Spinal cord (tissue), 9 donors: ENCODE measurements at regions not wholly inside any gene's neighbourhood (a gene's known extent, or its start where the extent isn't known, plus 50 kb on each side); places are given as distances from the start of the nearest gene placed in this dataset.
"Not testable (repeated sequence)": the region's sequence is repeated elsewhere in the genome, so short reads cannot be mapped to it uniquely, and the experiment has no call there.

ENCODE experiments used
- DNase-seq, 6 donors: peaks; one replicate each; pipeline versions ENCODE4 v3.0.0 to v3.0.0-alpha.2; 2013 to 2015; ENCODE audit warnings: low spot score in 6 of 6, low read depth in 4 of 6
- H3K27ac ChIP-seq: one replicate; pipeline ENCODE4 v1.5.1; 2013; ENCODE audit warnings: low read depth, low read length, control low read depth
- H3K27me3 ChIP-seq: one replicate; pipeline ENCODE4 v1.6.1; 2013; ENCODE audit warnings: low read length; ENCODE audit not compliant: control insufficient read depth, insufficient read depth
- H3K36me3 ChIP-seq: one replicate; pipeline ENCODE4 v1.6.1; 2013; ENCODE audit warnings: low read length; ENCODE audit not compliant: control insufficient read depth, insufficient read depth
- H3K4me1 ChIP-seq: one replicate; pipeline ENCODE4 v1.6.1; 2013; ENCODE audit warnings: low read length; ENCODE audit not compliant: control insufficient read depth, insufficient read depth
- H3K4me3 ChIP-seq: one replicate; pipeline ENCODE4 v1.5.1; 2013; ENCODE audit warnings: low read depth, low read length, control low read depth
- H3K9me3 ChIP-seq: one replicate; pipeline ENCODE4 v1.6.1; 2013; ENCODE audit warnings: low read length; ENCODE audit not compliant: control insufficient read depth, insufficient read depth
- WGBS: methylation state at CpG from one replicate; pipeline ENCODE4 v1.1.5; 2013; ENCODE audit warnings: missing lambda C conversion rate; ENCODE audit not compliant: insufficient coverage; 5-methylcytosine and 5-hydroxymethylcytosine counted together
- donor health status: healthy.

DNA sequence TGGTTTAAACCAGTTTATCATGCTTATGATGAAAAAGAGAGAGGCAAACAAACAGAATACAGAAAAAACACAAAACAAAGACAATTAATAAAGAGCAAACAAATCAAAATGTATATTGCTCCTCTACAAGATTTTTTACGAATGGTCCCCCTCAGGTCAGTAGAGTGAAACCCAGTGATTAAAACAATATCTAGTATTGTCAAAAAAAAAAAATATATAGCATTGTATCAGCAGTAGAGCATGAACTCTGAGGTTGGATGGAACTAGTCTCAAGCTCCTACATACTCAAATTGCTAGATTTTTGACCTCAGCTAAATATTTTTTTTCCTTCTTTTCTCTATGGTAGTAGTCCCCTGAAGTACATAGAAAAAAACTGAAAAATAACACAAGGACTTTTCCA is 290.3 kb upstream of the LUZP2 start:
- H3K27ac ChIP-seq, result no peak overlapping the region
- no peaks in the 10 kb centered on the region for H3K9me3 ChIP-seq
- no peaks in the 10 kb centered on the region for H3K27me3 ChIP-seq
- no peak for DNase-seq
- no peaks in the 10 kb centered on the region for H3K36me3 ChIP-seq
- no peaks in the 10 kb centered on the region for H3K4me1 ChIP-seq
- no peak overlapping the region for H3K4me3 ChIP-seq
- WGBS, result no CpG with 5 or more reads among the region's 1 CpG

DNA sequence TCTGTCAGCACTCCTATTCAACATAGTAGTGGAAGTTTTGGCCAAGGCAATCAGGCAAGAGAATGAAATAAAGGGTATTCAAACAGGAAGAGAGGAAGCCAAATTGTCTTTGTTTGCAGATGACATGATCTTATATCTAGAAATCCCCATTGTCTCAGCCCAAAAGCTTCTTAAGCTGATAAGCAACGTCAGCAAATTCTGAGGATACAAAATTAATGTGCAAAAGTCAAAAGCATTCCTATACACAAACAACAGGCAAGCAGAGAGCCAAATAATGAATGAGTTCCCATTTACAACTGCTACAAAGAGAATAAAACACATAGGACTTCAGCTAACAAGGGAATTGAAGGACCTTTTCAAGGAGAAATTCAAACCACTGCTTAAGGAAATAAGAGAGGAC is 280.4 kb upstream of the LUZP2 start:
- Histone ChIP-seq H3K4me3 (no peak overlapping the region), H3K4me1 (no peaks in the 10 kb centered on the region), H3K27ac (no peak overlapping the region), H3K27me3 (no peaks in the 10 kb centered on the region), H3K36me3 (no peaks in the 10 kb centered on the region), H3K9me3 (no peaks in the 10 kb centered on the region)
- 33% methylated on average over 1 of the region's 1 CpG for WGBS
- no peak for DNase-seq

DNA sequence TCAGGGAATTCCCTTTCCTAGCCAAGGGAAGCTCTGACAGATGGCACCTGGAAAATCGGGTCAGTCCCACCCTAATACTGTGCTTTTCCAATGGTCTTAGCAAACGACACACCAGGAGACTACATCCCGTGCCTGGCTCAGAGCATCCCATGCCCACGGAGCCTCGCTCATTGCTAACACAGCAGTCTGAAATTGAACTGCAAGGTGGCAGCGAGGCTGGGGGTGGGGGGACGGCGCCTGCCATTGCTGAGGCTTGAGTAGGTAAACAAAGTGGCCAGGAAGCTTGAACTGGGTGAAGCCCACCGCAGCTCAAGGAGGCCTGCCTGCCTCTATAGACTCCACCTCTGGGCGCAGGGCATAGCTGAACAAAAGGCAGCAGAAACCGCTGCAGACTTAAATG is 279.5 kb upstream of the LUZP2 start:
- WGBS, result 93% methylated on average over 10 of the region's 11 CpGs
- H3K9me3 ChIP-seq, DNase-seq, H3K4me3 ChIP-seq, H3K27me3 ChIP-seq, H3K4me1 ChIP-seq, H3K27ac ChIP-seq, H3K36me3 ChIP-seq: not testable (repeated sequence)

DNA sequence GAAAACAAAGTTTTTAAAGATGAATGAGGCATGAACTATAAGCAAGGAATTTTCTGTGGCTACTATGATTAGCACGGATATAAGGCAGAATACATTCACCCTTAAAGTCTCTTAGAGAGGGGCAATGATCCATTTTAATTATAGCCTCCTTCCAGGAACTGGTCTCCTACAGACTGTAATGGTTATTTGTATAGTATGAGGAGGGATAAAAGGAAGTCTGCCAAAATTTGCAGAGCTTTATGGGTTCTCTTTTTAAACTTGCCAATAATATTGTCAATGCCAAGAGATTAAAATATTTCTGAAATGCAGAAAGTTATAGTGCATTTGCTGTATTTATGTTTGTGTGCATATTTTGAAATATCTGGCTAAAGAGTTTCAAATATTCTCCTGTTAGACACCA is 271.4 kb upstream of the LUZP2 start:
- Histone ChIP-seq H3K9me3 (no peaks in the 10 kb centered on the region), H3K4me3 (no peak overlapping the region), H3K27me3 (no peaks in the 10 kb centered on the region), H3K36me3 (no peaks in the 10 kb centered on the region), H3K4me1 (no peaks in the 10 kb centered on the region), H3K27ac (no peak overlapping the region)
- no peak for DNase-seq
- no CpG with 5 or more reads among the region's 1 CpG for WGBS

DNA sequence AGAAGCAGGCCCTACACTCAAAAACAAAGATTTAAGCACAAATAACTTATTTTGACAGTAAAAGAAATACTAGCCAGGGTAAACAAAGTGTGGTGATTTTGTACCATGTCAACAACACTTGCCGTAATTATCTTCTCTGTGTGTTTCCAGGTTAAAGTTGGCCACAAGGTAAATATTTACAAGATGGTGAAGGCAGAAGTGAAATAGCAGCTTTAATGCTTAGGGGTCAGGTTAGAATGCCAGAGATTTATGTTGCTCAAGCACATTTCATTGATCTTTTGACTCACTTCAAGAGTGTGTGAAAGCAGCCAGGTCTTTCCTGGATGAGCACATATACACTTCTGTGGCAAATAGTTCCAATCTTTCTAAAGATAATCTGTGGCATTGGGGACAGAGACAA is 270.2 kb upstream of the LUZP2 start:
- Histone ChIP-seq H3K4me3 (no peak overlapping the region), H3K36me3 (no peaks in the 10 kb centered on the region), H3K9me3 (no peaks in the 10 kb centered on the region), H3K4me1 (no peaks in the 10 kb centered on the region), H3K27me3 (no peaks in the 10 kb centered on the region), H3K27ac (no peak overlapping the region)
- no peak for DNase-seq
- 100% methylated on average over 1 of the region's 1 CpG for WGBS

DNA sequence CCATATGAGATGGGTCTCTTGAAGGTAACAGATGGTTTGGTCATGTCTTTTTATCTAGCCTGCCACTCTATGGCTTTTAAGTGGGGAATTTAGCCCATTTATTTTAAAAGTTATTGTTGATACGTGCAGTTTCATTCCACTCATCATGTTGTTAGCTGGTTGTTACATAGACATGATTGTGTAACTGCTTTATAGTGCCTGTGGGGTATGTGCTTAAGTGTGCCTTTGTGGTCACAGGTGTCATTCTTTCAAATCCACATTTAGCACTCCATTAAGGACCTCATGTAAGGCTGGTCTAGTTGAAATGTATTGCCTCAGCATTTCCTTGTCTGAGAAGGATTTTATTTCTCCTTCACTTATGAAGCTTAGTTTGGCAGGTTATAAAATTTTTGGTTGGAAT is 263.8 kb upstream of the LUZP2 start:
- no peaks in the 10 kb centered on the region for H3K4me1 ChIP-seq
- no peaks in the 10 kb centered on the region for H3K9me3 ChIP-seq
- H3K4me3 ChIP-seq, result no peak overlapping the region
- no CpG with 5 or more reads among the region's 1 CpG for WGBS
- no peak overlapping the region for H3K27ac ChIP-seq
- DNase-seq, result no peak
- H3K36me3 ChIP-seq, result no peaks in the 10 kb centered on the region
- H3K27me3 ChIP-seq, result no peaks in the 10 kb centered on the region

DNA sequence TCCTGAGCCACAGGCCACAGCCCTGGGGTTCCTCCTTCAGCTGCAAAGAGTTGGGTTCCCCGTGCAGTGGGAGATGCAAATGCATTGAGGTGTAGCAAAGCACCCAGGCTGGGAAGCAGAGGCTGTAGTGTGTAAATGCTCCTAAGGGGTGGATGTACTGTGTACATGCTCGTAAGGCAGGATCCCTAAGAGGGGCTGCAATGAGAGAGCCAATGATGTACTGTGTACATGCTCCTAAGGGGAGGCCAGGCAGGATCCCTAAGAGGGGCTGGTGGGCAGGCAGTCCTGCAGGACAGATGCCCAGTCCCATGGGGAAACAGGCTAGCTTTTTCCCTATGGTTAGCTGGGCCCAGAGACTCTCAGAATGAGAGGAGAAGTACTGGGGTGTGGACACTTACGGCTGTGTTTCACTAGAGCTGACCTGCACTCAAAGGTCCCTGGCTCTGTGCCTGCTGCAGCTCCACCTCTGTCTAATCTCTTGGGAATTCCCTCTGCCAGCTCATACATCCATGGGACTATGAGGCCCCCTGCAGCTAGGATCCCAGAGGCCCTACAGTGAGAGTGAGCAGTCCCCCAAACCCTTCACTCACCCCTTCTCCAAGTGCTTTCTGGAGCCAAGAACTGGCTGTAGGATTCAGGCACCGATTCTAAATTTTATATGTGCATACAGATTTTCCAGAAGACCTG is 261.9 kb upstream of the LUZP2 start:
- no peaks in the 10 kb centered on the region for H3K9me3 ChIP-seq
- H3K27me3 ChIP-seq, result no peaks in the 10 kb centered on the region
- H3K4me3 ChIP-seq, result no peak overlapping the region
- DNase-seq, result no peak
- no peaks in the 10 kb centered on the region for H3K36me3 ChIP-seq
- WGBS, result 85% methylated on average over 3 of the region's 4 CpGs
- H3K4me1 ChIP-seq, result no peaks in the 10 kb centered on the region
- H3K27ac ChIP-seq, result no peak overlapping the region

DNA sequence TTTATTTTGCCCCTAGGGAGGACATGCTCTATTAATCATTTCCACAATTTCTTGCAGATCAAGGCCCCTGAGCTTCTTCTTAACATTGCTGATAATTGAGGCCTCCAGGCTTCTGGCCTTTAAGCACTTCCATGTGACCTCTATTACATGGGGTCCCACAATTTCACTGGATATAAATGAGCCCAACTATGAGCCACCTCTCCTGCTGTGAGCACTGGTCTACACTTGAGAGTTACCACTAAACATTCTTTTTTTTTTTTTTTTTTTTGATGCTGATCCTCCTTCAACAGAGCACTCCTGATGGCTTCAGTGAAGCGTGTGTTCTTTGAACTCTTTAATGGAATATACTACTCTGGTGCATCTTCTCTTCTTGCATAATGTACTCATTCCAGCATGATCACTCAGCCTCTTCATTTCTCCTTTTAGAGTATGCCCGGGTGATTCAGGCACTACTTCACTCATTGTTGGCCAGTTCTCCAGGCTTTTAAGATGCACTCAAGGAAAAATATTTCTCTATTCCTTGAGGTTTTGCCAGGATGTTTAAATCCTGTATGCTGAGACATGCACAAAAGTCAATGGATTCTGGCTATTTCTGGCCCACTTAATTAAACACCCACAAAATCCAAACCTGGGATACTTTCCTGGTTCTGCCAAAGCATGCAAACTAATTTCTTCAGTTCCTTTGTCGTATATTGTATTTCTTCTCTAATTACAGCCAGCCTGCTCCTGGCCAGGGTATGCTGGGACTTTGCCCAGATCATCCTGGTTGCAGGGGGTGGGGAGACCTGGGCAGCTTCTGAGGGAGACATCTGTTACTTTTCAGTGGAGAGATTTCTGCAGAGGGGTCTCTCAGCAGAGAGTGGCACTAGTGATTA is 257.8 kb upstream of the LUZP2 start:
- Histone ChIP-seq H3K9me3 (no peaks in the 10 kb centered on the region), H3K27me3 (no peaks in the 10 kb centered on the region), H3K4me1 (no peaks in the 10 kb centered on the region), H3K4me3 (no peak overlapping the region), H3K27ac (no peak overlapping the region), H3K36me3 (no peaks in the 10 kb centered on the region)
- WGBS, result 37% methylated on average over 2 of the region's 3 CpGs
- peak; percentile 17 to 85 (median 38) for DNase-seq

DNA sequence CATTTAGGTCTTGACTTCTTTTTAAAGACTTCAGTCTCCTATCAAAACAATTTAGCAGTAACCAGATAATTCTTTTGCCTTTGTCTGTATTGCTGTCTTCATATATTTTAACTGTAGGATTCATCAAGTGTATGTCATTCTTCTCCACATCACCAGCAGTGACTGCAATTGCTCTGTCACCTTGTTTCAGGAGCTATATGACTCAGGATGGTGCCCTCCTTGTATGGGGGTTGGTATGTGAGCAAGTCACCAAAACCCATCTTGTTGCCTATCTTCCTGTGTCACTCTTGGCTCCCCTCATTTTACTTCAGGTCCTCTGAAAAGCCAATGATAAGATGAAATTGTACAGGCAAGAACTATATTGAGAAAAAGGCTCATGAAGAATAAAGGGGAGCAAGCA is 256.9 kb upstream of the LUZP2 start:
- Histone ChIP-seq H3K27me3 (no peaks in the 10 kb centered on the region), H3K4me3 (no peak overlapping the region), H3K9me3 (no peaks in the 10 kb centered on the region), H3K4me1 (no peaks in the 10 kb centered on the region), H3K36me3 (no peaks in the 10 kb centered on the region), H3K27ac (no peak overlapping the region)
- DNase-seq, result no peak
